ENCODE measurements at regions not wholly inside any gene's neighbourhood (a gene's known extent, or its start where the extent isn't known, plus 50 kb on each side); places are given as distances from the start of the nearest gene placed in this dataset.

GRCh38 chr2:136232456-136233172, 114.7 kb upstream of the CXCR4 start:
- TF ChIP-seq GATA2 (IDR thresholded peaks at IDR 0.05; ENCODE audit: low read depth, low read length) (no peak), GATA3 (IDR thresholded peaks at IDR 0.05; ENCODE audit: low read depth, low read length) (no peak)

Data from SH-SY5Y (cell line).